Epidermal melanocyte (primary cell): ENCODE measurements at regions not wholly inside any gene's neighbourhood (a gene's known extent, or its start where the extent isn't known, plus 50 kb on each side); places are given as distances from the start of the nearest gene placed in this dataset.

Experiments
- DNase-seq: peaks from one replicate; pipeline ENCODE4 v3.0.0; 2011; ENCODE audit warnings: low spot score; ENCODE audit not compliant: insufficient read length

- no peak for DNase-seq
Observed at GRCh38 chr2:239767021-239767905, 257.9 kb downstream of the NDUFA10 start.

DNA sequence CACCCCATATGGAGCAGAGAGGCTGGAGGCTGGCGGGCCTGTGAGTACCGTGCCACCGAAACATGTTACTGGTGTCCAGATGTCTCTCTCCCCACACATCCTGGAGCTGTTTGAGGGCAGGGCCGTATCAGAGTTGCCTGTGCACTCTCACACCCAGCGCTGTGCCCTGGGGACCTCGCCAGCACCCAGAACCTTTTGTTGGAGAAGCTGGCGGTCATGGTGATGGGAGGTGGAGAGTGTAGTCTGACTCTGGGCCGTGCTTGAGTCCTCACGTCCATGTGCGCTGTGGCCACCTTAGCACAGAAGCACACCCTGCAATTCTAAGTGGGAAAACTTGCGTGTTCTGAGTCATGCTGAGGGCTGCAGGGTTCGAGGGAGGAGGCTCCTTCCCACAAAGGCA, 259.2 kb downstream of the NDUFA10 start:
- no peak for DNase-seq

DNA sequence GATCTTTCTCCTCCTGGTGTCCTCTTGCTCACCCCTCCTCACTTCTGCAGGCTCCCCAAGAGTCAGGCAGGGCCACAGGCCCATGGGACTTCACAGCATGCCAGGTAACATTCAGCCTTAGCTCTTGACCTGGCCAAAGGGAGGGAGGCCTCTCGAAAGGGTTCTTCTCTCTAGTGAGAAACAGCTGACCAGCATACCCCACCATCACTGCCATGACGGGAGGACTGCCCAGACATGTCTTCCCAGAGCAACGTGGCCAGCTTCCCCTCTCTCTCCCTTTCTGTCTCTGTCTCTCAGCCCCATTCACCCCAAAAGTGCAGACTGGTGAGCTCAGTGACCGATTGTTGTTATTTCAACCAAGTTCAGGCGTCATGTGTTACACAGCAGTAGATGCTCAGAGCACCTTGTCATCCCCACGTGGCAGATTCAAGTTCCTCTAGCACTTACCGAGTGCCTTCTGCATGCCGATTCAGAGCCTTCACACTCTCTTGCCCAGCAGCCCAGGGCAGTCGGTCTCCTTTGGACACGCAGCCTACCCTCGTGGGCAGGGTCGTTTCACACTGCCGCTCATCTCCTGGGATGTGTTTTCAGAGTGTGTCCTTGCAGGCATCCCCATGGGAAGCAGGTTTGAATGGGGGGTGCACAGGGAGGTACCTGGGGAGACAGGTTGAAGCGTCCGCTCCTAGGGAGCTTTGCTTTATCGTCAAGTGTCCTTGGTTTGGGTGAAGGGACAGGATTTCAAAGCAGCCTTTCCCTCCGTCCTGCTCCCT, 259.9 kb downstream of the NDUFA10 start:
- no peak for DNase-seq

GRCh38 chr2:239763433-239764097, 261.6 kb downstream of the NDUFA10 start:
- DNase-seq, result no peak

DNA sequence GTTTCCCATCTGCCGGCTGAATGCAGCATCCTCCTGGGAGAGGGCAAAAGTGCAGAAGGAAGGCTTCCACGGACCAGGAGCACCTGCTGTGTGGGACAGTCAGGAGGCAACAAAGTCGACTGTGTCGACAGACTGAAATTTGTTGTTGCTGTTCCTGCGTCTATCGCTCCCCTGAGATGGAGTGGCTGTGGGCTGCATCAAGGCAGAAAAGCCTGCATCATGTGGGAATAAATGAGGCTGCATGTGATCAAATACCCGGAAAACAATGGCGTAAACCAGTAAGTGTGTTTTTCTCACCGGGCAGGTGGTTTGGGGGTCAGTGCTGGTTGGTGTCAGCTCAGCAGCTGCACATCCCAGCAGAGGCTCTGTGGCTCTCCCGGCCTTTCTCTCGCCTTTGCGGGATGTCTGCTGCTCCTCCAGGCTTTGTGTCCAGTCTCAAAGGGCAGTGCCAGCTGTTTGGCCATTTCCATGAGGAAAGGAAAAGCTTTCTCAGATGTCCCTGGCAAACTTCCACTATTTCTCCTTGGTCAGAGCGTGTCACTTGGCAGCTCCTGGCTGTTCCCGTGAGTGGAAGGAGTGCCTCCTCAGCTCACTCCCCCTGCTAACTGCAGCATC, 262.4 kb downstream of the NDUFA10 start:
- no peak for DNase-seq

- no peak for DNase-seq
Observed at GRCh38 chr2:239762106-239762505, 263.0 kb downstream of the NDUFA10 start.

DNA sequence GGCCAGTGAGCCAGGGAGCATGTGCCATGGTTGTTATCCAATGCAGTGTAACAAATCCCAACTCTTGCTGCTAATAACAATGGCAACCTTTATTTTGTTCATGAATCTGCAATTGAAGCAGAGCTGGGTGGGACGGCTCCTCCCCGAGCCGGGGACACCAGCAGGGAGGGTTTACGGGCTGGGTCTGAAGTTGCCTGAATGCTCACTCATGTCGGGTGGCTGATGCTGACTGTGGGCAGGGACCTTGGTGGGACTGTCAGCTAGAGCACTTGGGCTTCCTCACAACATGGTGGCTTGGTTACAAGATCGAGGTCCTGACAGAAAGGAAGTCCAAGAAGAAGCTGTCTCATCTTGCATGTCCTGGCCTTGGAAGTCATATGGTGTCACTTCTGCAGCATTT, 264.5 kb downstream of the NDUFA10 start:
- no peak for DNase-seq

DNA sequence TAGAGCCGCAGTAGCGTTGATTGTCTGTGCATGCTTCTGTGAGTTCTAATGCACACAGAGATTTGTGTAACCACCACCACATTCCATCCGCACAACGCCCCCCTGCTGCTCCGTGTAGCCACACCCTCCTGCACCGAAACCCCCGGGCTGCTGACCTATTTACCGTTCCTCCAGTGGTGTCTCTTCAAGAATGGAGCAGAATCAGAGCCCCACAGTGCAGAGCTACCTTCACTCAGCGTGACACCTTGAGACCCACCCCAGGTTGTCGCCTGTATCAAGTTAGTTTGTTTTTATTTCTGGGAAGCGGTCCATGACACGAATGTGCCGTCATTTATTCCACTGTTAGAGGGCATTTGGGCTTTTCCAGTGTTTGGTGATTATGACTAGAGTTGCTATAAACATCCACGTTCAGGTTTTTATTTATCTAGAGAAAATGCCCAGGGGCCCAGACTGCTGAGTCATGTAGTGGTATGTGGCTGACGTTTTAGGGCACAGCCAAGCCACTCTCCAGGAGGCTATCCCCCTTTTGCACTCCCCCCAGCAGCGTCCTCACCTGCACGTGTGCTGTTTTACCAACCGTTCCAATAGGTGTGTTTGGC, 266.8 kb downstream of the NDUFA10 start:
- no peak for DNase-seq

DNA sequence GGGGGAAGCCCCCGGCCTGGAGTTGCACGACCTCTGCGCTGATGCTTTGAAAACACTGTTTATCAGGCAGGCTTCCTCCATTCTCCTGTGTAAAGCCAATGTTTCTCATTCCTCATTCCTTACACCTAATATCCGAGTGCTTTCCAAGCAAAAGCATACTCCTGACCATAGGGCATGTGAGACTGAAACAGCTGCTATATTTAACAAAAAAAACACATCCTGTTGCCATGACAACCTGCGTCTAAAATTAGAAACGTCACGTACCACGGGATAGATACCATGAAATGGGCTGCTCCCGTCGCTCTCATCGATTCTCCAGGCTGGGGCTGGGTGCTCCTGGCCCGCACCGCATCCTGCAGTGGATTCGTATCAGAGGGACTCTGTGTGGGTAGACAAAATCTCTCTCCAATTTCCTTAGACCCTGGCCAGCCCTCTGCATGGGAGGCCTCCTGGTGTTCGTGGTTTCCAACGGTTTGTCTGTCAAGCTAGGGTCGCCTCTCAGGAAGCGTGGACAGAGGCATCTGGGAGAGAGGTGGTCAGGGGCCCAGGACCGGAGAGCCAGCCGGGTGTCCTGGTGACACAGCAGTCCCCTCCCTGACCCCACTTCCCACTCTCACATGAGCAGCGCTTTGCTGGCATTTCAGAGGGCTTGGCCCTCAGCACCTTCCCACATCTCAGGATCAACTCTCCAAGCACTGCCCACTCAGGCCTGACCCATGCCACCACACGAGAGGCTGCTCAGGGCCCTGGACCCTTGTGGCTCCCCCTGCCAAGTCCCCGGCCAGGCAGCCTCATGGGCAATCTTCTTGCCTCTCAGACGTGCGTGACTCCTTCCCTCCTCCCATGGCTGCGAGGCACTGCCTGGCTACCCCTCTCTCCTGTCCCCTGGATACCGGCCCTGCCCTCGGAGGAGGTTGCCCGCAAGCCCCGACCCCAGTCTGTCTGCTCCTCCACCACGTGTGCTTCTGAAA, 268.1 kb downstream of the NDUFA10 start:
- DNase-seq, result peak; percentile 42

DNA sequence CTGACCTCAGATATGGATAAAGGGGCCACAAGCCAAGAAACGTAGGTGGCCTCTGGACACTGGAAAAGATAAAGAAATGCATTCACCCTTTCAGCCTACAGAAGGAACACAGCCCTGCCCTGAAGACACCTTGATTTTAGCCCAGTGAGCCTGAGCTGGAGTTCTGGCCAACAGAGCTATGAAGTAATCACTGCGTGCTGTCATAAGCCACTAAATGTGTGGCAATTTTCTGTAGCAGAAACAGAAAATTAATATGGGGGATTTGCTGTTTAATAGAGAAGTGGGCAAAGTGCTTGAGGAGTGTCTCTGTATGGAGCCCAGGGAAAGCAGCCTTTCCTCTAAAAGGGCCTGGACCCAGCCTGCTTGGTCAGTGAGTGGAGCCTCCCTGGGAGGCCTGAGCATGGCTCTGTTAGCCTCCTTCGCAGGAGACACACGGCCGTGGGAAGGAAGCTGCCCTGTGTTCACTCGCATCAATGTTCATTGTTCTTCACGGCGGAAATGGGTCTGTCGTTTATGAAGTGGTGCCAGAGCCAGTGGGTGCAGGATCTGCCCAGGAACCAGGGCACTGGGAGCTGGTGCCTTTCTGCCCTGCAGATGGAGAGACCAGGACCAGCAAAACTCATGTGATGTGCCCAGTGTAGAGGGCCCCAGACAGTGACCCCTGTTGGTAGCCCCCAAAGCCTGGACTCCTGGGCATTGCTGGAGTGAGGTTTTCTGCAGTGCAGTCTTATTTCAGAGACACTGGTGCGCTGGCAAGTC, 268.9 kb downstream of the NDUFA10 start:
- DNase-seq, result no peak

DNA sequence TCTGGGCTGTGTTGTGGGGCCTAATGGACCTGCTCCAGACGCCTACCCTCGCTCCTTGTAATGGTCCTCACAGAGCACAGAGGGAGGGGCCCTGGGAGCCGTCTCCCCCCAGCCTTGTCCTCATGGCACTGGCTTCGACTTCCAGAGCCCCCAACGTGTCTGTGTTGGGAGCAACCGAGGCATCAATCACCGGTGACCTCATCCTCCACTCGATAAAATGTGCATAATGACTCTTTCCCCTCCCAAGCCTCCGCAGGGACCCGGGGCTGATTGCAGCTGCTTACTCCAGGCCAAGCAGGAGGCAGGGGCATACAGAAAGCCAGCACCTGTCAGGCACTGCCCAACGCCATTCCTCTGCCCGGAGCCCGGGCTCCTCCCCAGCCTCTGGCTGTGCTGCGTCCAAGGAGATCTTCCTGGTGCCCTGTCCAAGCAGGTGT, 271.7 kb downstream of the NDUFA10 start:
- DNase-seq, result no peak

DNA sequence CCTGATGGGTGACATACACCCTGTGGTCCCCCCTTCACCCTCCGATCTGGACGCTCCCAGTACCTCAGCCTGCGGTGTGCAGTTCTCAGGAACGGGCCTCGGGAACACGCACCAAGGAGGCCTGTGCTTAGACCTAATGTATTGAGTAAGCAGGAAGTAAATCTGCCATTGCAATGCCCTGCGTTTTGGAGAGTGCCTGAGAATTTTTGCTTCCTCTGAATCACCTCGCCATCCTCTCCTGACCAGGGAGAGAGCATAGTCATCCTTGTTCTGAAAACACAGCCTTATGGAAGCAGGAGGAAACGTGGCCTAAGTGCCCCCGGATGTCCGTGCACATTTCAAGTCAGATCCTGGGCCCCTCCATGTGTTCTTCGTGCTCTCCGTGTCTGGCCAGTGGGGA, 272.2 kb downstream of the NDUFA10 start:
- no peak for DNase-seq

- DNase-seq, result no peak
Observed at GRCh38 chr2:239751679-239752355, 273.3 kb downstream of the NDUFA10 start.

DNA sequence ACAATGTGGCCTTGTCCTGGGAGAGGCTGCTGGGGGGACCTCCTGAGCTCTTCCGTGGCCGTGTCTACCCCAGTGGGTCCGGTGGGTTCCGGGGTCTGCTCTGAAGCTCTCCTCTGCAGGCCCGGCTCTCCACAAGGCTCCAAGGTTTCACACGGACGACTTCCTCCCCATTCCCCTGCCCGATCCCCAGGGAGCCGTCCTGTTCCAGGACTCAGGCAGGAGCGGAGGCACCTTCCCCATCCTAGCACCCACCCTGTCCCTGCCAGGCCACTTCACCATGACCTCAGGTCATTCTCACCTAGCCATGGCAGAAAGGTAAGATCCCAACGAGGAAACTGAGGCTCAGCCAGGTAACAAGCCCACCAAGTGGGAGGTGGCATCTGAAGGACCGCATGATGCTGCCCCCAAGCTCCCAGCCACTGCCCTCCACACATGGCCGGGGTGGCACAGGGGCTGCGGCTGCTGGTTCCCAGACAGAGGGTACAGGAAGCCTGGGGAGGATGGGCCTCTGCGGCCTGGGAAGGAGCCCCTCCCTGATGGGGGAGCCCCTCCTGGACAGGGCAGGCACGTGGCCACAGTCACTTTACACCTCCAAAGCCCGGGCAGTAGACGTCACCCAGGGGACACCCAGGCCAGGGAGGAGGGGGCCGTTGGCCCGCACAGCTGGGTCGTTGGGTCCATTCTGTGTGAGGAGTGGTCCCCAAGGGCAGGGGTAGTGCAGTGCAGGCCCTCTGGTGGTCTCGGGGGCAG, 274.0 kb downstream of the NDUFA10 start:
- DNase-seq, result no peak

DNA sequence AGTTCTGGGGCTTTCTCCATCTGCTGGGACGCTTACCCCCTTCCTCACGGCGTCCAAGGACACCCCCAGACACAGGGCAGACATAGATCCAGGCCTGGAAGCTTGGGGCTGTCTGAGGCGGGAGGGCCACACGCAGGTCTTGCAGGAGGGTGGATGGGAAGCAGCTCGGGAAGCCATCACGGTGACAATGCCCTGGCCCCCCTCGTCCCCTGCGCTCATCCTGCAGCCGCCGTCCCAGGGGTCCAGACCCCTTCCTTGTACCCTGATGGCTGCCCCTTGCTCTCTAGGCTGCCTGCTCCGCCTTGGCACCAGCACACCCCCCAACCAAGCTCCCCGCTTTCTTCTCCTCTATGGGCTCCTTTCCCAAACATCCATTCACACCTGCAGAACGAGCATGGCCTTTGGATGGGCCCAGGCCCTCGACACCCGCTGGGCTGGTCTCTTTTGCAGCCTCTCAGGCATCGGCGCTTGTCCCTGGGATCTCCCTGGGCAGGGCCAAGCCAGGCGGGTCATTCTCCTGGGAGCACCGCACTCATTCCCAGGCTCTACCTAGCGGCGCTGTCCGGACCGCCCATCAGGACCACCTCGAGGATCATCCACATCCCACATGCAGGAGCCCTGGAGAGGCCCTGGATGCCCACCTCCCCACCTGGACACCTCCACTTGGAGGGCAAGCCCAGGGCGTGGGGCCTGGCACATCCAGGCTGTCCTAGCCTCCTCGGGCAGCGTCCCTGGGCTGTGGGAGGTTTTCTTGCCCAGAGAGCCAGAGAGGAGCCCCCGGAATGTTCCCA, 274.9 kb downstream of the NDUFA10 start:
- DNase-seq, result no peak

- no peak for DNase-seq
Observed at GRCh38 chr2:239749272-239749873, 275.8 kb downstream of the NDUFA10 start.

GRCh38 chr2:239748811-239749210, 276.3 kb downstream of the NDUFA10 start:
- no peak for DNase-seq
